HepG2 (cell line): ENCODE measurements at regions not wholly inside any gene's neighbourhood (a gene's known extent, or its start where the extent isn't known, plus 50 kb on each side); places are given as distances from the start of the nearest gene placed in this dataset.

Source experiments
- ATAC-seq: fragments of 200-7000 bp; cut with Tn5 transposase; 3 replicates; pipeline ENCODE4 v1.9.1; 2020; ENCODE audit warnings: mild to moderate bottlenecking, moderate library complexity
- BruUV-seq: library from RNA; stranded (reverse); fragments of 400-500 nt; replicated peaks from 2 replicates; lab custom pipeline; 2021; lab: Mats Ljungman, UMichigan
- CTCF ChIA-PET: fragments of 300-600 bp; formaldehyde crosslinking; extraction: SDS; loops from one replicate; lab custom pipeline; 2021; ENCODE audit warnings: low total read pairs, inconsistent platforms, low intra/inter-chr PET ratio; lab: Yijun Ruan, JAX
- POLR2A ChIA-PET: fragments of 350-600 bp; sonication (Branson Sonifier 250); formaldehyde crosslinking; loops from one replicate; lab custom pipeline; 2020; ENCODE audit warnings: antibody characterized with exemption, inconsistent platforms; lab: Yijun Ruan, JAX
- DNase-seq: peaks from one replicate; pipeline ENCODE4 v3.0.0-alpha.2; 2015; ENCODE audit warnings: low spot score
- FAIRE-seq: peaks from 3 replicates; lab custom pipeline; 2011; peaks lifted over from hg19 to GRCh38; lab: Jason Lieb, UNC
- H2AFZ ChIP-seq: one replicate; pipeline ENCODE4 v1.6.1; 2011; ENCODE audit warnings: low read length, inconsistent platforms
- H3K27ac ChIP-seq: fragments of 300-600 bp; 3 replicates; pipeline ENCODE4 v1.8.0; 2011; ENCODE audit warnings: mixed run types, mild to moderate bottlenecking, mixed read lengths, low read length, inconsistent platforms; ENCODE audit not compliant: insufficient read depth; ENCODE audit errors: extremely low read length
- H3K27me3 ChIP-seq, 2 experiments: fragments of 200-600 bp in 1 of 2; 2 replicates in 1 of 2; 3 replicates in 1 of 2; pipeline versions ENCODE4 v1.6.0 to v1.8.0; 2011; ENCODE audit warnings: low read length in 2 of 2, mild to moderate bottlenecking in 2 of 2, moderate library complexity in 2 of 2, inconsistent platforms in 1 of 2; ENCODE audit not compliant: insufficient read depth in 2 of 2, control insufficient read depth in 1 of 2
- H3K36me3 ChIP-seq, 2 experiments: fragments of 200-600 bp in 1 of 2; replicated peaks in 1 of 2; 2 replicates in 1 of 2; 3 replicates in 1 of 2; pipeline versions ENCODE4 v1.5.1 to v1.8.0; 2011; ENCODE audit warnings: low read length in 2 of 2, inconsistent platforms in 1 of 2; ENCODE audit not compliant: insufficient read depth in 2 of 2, control insufficient read depth in 1 of 2
- H3K4me1 ChIP-seq: 2 replicates; pipeline ENCODE4 v1.5.1; 2012; ENCODE audit warnings: low read length, inconsistent platforms; ENCODE audit not compliant: insufficient read depth
- H3K4me2 ChIP-seq: 2 replicates; pipeline ENCODE4 v1.6.0; 2011; ENCODE audit warnings: low read depth, low read length, inconsistent platforms
- H3K4me3 ChIP-seq, 3 experiments: fragments of 200-600 bp in 1 of 3; sonication (generic), shearing (Covaris generic) in 1 of 3; replicated peaks in 1 of 3; 2 replicates each; pipeline ENCODE4 v1.5.1; 2011 to 2016; ENCODE audit warnings: low read length in 3 of 3, inconsistent platforms in 2 of 3, low read depth in 2 of 3, mild to moderate bottlenecking in 2 of 3, control low read depth in 1 of 3, mixed read lengths in 1 of 3; ENCODE audit not compliant: insufficient read depth in 1 of 3
- H3K79me2 ChIP-seq: one replicate; pipeline ENCODE4 v1.6.1; 2011; ENCODE audit warnings: low read length, inconsistent platforms; ENCODE audit not compliant: insufficient read depth
- H3K9ac ChIP-seq: 2 replicates; pipeline ENCODE4 v1.6.0; 2011; ENCODE audit warnings: mild to moderate bottlenecking, low read depth, low read length, inconsistent platforms; ENCODE audit not compliant: insufficient read depth
- H3K9me3 ChIP-seq: 2 replicates; pipeline ENCODE4 v1.5.1; 2012; ENCODE audit warnings: mild to moderate bottlenecking, low read length
- H4K20me1 ChIP-seq: 2 replicates; pipeline ENCODE4 v1.6.0; 2011; ENCODE audit warnings: inconsistent platforms, mild to moderate bottlenecking, low read length, moderate library complexity; ENCODE audit not compliant: insufficient read depth
- CENPT ChIP-seq: sonication (generic); formaldehyde crosslinking; IDR thresholded peaks from 2 replicates; pipeline ENCODE4 v1.8.0; 2022; ENCODE audit warnings: low read depth, mild to moderate bottlenecking, moderate library complexity, missing genetic modification reagents
- ESRRA ChIP-seq: sonication (generic); formaldehyde crosslinking; IDR thresholded peaks from 2 replicates; pipeline ENCODE4 v1.5.1; 2020; ENCODE audit warnings: mild to moderate bottlenecking, low read depth, missing genetic modification reagents
- HNF4G ChIP-seq, 2 experiments: sonication (generic) in 1 of 2; formaldehyde crosslinking in 1 of 2; IDR thresholded peaks; 2 replicates each; pipeline versions ENCODE4 v1.4.0 to v1.6.1; 2011 to 2020; ENCODE audit warnings: borderline replicate concordance in 2 of 2, low read depth in 2 of 2, mild to moderate bottlenecking in 2 of 2, low read length in 1 of 2, missing genetic modification reagents in 1 of 2, moderate library complexity in 1 of 2
- MEIS1 ChIP-seq: sonication (generic); formaldehyde crosslinking; IDR thresholded peaks from 2 replicates; pipeline ENCODE4 v1.9.0; 2021; ENCODE audit warnings: mild to moderate bottlenecking, missing genetic modification reagents, moderate library complexity, borderline replicate concordance
- MYPOP ChIP-seq: sonication (generic); formaldehyde crosslinking; IDR thresholded peaks from 2 replicates; pipeline ENCODE4 v1.8.1; 2023; ENCODE audit warnings: mild to moderate bottlenecking, moderate library complexity, missing genetic modification reagents
- NFKBIZ ChIP-seq: IDR thresholded peaks from 2 replicates; pipeline ENCODE4 v1.6.1; 2018; ENCODE audit warnings: missing genetic modification reagents, missing compliant biosample characterization
- NR2F6 ChIP-seq, 2 experiments: IDR thresholded peaks; 2 replicates each; pipeline ENCODE4 v1.6.1; 2016; ENCODE audit warnings: antibody characterized with exemption in 1 of 2, mild to moderate bottlenecking in 1 of 2
- RCOR2 ChIP-seq: IDR thresholded peaks from 2 replicates; pipeline ENCODE4 v1.6.1; 2016; ENCODE audit warnings: missing biosample characterization, missing genetic modification reagents
- ZNF121 ChIP-seq: sonication (generic); formaldehyde crosslinking; IDR thresholded peaks from 2 replicates; pipeline ENCODE4 v1.5.0; 2020; ENCODE audit warnings: mild to moderate bottlenecking, missing genetic modification reagents
- ZNF138 ChIP-seq: sonication (generic); formaldehyde crosslinking; IDR thresholded peaks from 2 replicates; pipeline ENCODE4 v1.5.0; 2020; ENCODE audit warnings: mild to moderate bottlenecking, low read depth, missing genetic modification reagents
- ZNF143 ChIP-seq: sonication (generic); formaldehyde crosslinking; IDR thresholded peaks from 2 replicates; pipeline ENCODE4 v1.4.0; 2020; ENCODE audit warnings: missing genetic modification reagents
- ZNF224 ChIP-seq: sonication (generic); formaldehyde crosslinking; IDR thresholded peaks from 2 replicates; pipeline ENCODE4 v1.5.0; 2020; ENCODE audit warnings: mild to moderate bottlenecking, missing genetic modification reagents
- ZNF503 ChIP-seq: sonication (generic); formaldehyde crosslinking; IDR thresholded peaks from 2 replicates; pipeline ENCODE4 v1.4.0; 2020; ENCODE audit warnings: missing genetic modification reagents
- ZNF652 ChIP-seq: IDR thresholded peaks from 2 replicates; pipeline ENCODE4 v1.6.1; 2016; ENCODE audit warnings: low read depth, borderline replicate concordance
- WGBS: methylation state at CpG from one replicate; pipeline ENCODE4 v1.1.6; 2017; ENCODE audit warnings: low lambda C conversion rate; 5-methylcytosine and 5-hydroxymethylcytosine counted together
- in situ Hi-C: cut with HindIII; loops from 2 replicates; pipeline ENCODE4 v1.10.0; 2017; ENCODE audit warnings: low pct_unique_long_range_greater_than_20kb; ENCODE audit not compliant: extremely low pct_ligation_motif_present
- intact Hi-C: fragments of 100-400 bp; cut with micrococcal nuclease; formaldehyde crosslinking; loops from one replicate; pipeline ENCODE4 v1.10.0; 2022; ENCODE audit not compliant: unreplicated experiment
- TF ChIP-seq, protein P1 (sequence below): sonication (generic); formaldehyde crosslinking; IDR thresholded peaks from 2 replicates; pipeline ENCODE4 v1.8.1; 2023; ENCODE audit warnings: mild to moderate bottlenecking, missing genetic modification reagents
- TF ChIP-seq, protein P2 (sequence below): sonication (generic); formaldehyde crosslinking; IDR thresholded peaks from 2 replicates; pipeline ENCODE4 v1.4.0; 2020; ENCODE audit warnings: missing genetic modification reagents, mild to moderate bottlenecking, borderline replicate concordance

DNA sequence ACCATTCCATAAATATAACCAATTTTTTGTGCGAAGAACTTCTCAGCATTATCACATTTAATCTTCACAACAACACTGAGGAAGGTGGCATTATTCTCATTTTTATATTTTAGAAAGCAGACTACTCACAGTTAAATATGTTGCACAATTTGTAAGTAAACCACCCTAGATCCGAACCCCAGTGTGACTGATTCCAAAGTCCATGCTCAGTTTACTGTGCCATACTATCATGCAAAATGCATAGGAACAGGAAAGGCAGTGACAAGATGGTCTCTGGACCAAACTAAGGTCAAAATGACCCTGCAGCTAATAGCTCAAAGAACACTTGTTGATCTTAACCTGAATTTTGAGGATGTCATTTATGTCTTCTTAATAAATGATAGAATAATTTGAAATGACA lies 185.4 kb downstream of the GXYLT1 start (continued):
- TF ChIP-seq ZNF503 (CRISPR knock-in tag) (no peak), ZNF652 (CRISPR knock-in tag) (peak; percentile 78), ESRRA (peak; percentile 48; the same call in 1 of the 2 replicates)

DNA sequence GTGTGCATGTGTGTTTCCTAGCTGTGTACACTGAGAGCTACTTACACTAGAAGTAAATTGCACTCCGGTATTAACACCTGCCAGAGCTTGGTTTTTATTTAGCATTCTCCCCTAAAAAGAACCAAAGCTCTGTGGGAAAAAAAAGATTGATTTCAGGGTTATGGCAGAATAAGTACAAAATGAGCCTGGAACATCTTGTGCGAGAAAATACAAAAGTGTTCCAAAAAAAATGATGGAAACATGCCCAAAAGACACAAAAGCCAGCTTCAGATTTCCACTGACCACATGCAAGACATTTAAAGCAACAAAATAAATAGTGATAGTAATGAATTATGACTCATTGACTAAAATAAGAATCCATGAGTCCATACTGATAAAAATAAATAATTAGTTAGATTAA lies 188.3 kb downstream of the GXYLT1 start:
- Histone ChIP-seq H3K79me2 (no peaks in the 10 kb centered on the region), H3K27me3 (no peaks in the 10 kb centered on the region), H3K36me3 (no peaks in the 10 kb centered on the region), H3K4me3 (no peak overlapping the region), H4K20me1 (no peaks in the 10 kb centered on the region), H3K9me3 (no peaks in the 10 kb centered on the region), H3K4me2 (no peak overlapping the region), H2AFZ (no peak overlapping the region), H3K4me1 (peaks cover 10% of the 10 kb centered on the region; the same call in 1 of the 2 replicates), H3K9ac (no peak overlapping the region), H3K27ac (no peak overlapping the region)
- ATAC-seq (no peak), DNase-seq (no peak), FAIRE-seq (no peak)
- intact Hi-C loops (no loop called here), in situ Hi-C loops (no loop called here)
- WGBS = 80% methylated on average over 2 of the region's 2 CpGs
- ChIA-PET POLR2A (no interaction called here), CTCF (no interaction called here)
- BruUV-seq = no TSS peak
- TF ChIP-seq RCOR2 (CRISPR knock-in tag) = no peak
- TF ChIP-seq CENPT (CRISPR knock-in tag) = no peak
- TF ChIP-seq NFKBIZ (CRISPR knock-in tag) = no peak
- no peak for TF ChIP-seq ZNF143 (CRISPR knock-in tag)
- TF ChIP-seq ZNF224 = no peak
- TF ChIP-seq, protein P1, sequence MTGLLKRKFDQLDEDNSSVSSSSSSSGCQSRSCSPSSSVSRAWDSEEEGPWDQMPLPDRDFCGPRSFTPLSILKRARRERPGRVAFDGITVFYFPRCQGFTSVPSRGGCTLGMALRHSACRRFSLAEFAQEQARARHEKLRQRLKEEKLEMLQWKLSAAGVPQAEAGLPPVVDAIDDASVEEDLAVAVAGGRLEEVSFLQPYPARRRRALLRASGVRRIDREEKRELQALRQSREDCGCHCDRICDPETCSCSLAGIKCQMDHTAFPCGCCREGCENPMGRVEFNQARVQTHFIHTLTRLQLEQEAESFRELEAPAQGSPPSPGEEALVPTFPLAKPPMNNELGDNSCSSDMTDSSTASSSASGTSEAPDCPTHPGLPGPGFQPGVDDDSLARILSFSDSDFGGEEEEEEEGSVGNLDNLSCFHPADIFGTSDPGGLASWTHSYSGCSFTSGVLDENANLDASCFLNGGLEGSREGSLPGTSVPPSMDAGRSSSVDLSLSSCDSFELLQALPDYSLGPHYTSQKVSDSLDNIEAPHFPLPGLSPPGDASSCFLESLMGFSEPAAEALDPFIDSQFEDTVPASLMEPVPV = no peak
- TF ChIP-seq, protein P2, sequence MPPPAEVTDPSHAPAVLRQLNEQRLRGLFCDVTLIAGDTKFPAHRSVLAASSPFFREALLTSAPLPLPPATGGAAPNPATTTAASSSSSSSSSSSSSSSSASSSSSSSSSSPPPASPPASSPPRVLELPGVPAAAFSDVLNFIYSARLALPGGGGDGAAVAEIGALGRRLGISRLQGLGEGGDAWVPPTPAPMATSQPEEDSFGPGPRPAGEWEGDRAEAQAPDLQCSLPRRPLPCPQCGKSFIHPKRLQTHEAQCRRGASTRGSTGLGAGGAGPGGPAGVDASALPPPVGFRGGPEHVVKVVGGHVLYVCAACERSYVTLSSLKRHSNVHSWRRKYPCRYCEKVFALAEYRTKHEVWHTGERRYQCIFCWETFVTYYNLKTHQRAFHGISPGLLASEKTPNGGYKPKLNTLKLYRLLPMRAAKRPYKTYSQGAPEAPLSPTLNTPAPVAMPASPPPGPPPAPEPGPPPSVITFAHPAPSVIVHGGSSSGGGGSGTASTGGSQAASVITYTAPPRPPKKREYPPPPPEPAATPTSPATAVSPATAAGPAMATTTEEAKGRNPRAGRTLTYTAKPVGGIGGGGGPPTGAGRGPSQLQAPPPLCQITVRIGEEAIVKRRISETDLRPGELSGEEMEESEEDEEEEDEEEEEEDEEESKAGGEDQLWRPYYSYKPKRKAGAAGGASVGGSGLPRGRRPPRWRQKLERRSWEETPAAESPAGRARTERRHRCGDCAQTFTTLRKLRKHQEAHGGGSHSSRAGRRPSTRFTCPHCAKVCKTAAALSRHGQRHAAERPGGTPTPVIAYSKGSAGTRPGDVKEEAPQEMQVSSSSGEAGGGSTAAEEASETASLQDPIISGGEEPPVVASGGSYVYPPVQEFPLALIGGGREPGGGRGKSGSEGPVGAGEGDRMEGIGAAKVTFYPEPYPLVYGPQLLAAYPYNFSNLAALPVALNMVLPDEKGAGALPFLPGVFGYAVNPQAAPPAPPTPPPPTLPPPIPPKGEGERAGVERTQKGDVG = no peak
- TF ChIP-seq MYPOP (CRISPR knock-in tag) = no peak
- no peak for TF ChIP-seq HNF4G (IDR thresholded peaks at IDR 0.05; ENCODE audit: borderline replicate concordance, low read depth, low read length)
- TF ChIP-seq HNF4G (CRISPR knock-in tag; IDR thresholded peaks at IDR 0.05; ENCODE audit: borderline replicate concordance, low read depth) = no peak
- no peak for TF ChIP-seq MEIS1
- TF ChIP-seq ZNF121 (CRISPR knock-in tag) = no peak
- TF ChIP-seq ZNF138 (CRISPR knock-in tag) = no peak
- no peak for TF ChIP-seq NR2F6 (IDR thresholded peaks at IDR 0.05)
- TF ChIP-seq NR2F6 (CRISPR knock-in tag; IDR thresholded peaks at IDR 0.05) = no peak
